Osteocyte (in vitro differentiated cells): ENCODE measurements at regions not wholly inside any gene's neighbourhood (a gene's known extent, or its start where the extent isn't known, plus 50 kb on each side); places are given as distances from the start of the nearest gene placed in this dataset.

ENCODE experiments used
- DNase-seq: peaks from one replicate; pipeline ENCODE4 v3.0.0; 2021; ENCODE audit warnings: mixed read lengths; ENCODE audit not compliant: unreplicated experiment; ENCODE audit errors: extremely low spot score
- H3K27ac Mint-ChIP-seq: one replicate; pipeline ENCODE4 v1.8.0; 2021; ENCODE audit warnings: mild to moderate bottlenecking, mixed read lengths; ENCODE audit not compliant: unreplicated experiment
- H3K27me3 Mint-ChIP-seq: one replicate; pipeline ENCODE4 v1.8.0; 2021; ENCODE audit warnings: mixed read lengths; ENCODE audit not compliant: unreplicated experiment
- H3K36me3 Mint-ChIP-seq: one replicate; pipeline ENCODE4 v1.8.0; 2021; ENCODE audit warnings: mixed read lengths; ENCODE audit not compliant: unreplicated experiment
- H3K4me1 Mint-ChIP-seq: one replicate; pipeline ENCODE4 v1.8.0; 2021; ENCODE audit warnings: mixed read lengths; ENCODE audit not compliant: unreplicated experiment
- H3K4me3 Mint-ChIP-seq: one replicate; pipeline ENCODE4 v1.8.0; 2021; ENCODE audit warnings: mild to moderate bottlenecking, moderate library complexity, mixed read lengths; ENCODE audit not compliant: unreplicated experiment
- H3K9me3 Mint-ChIP-seq: one replicate; pipeline ENCODE4 v1.8.0; 2021; ENCODE audit warnings: mixed read lengths; ENCODE audit not compliant: unreplicated experiment
- CTCF ChIP-seq: fragments of 200-600 bp; sonication (generic); IDR thresholded peaks from 2 replicates; pipeline ENCODE4 v1.5.0; 2021; ENCODE audit warnings: antibody characterized with exemption, mild to moderate bottlenecking, moderate library complexity

DNA sequence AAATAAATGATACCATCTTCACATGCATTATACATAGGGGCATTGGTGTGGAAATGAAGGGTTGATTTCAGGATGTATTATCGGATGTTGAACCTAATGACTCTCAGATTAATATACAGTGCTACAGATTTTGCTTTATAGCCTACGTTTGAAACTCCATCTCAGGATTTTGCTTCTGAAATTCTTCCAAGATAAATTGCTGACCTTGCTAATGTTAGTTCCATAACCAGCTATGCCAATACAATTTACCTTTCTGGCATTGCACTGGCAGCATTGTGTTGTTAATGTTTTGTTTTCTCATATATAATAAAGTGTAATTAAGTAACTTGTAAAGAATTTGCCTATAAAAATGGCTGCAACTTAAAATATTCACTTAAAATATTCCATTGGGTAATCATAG lies 350.1 kb downstream of the CHRM3 start:
- Mint-ChIP-seq H3K9me3 (no peaks in the 10 kb centered on the region), H3K36me3 (no peaks in the 10 kb centered on the region), H3K27me3 (peaks cover 8% of the 10 kb centered on the region), H3K27ac (no peak overlapping the region), H3K4me3 (no peak overlapping the region), H3K4me1 (no peaks in the 10 kb centered on the region)
- DNase-seq, result no peak
- no peak for TF ChIP-seq CTCF

GRCh38 chr1:239739375-239739774 lies 352.3 kb upstream of the FMN2 start:
- Mint-ChIP-seq H3K27ac (no peak overlapping the region), H3K4me3 (no peak overlapping the region), H3K27me3 (peaks cover 2% of the 10 kb centered on the region), H3K36me3 (no peaks in the 10 kb centered on the region), H3K9me3 (no peaks in the 10 kb centered on the region), H3K4me1 (no peaks in the 10 kb centered on the region)
- DNase-seq, result no peak
- TF ChIP-seq CTCF, result no peak

GRCh38 chr1:239739919-239740318 lies 351.8 kb upstream of the FMN2 start:
- H3K4me3 Mint-ChIP-seq, result no peak overlapping the region
- H3K36me3 Mint-ChIP-seq, result no peaks in the 10 kb centered on the region
- no peak overlapping the region for H3K27ac Mint-ChIP-seq
- no peaks in the 10 kb centered on the region for H3K9me3 Mint-ChIP-seq
- H3K27me3 Mint-ChIP-seq, result peaks cover 2% of the 10 kb centered on the region
- H3K4me1 Mint-ChIP-seq, result no peaks in the 10 kb centered on the region
- no peak for DNase-seq
- no peak for TF ChIP-seq CTCF

DNA sequence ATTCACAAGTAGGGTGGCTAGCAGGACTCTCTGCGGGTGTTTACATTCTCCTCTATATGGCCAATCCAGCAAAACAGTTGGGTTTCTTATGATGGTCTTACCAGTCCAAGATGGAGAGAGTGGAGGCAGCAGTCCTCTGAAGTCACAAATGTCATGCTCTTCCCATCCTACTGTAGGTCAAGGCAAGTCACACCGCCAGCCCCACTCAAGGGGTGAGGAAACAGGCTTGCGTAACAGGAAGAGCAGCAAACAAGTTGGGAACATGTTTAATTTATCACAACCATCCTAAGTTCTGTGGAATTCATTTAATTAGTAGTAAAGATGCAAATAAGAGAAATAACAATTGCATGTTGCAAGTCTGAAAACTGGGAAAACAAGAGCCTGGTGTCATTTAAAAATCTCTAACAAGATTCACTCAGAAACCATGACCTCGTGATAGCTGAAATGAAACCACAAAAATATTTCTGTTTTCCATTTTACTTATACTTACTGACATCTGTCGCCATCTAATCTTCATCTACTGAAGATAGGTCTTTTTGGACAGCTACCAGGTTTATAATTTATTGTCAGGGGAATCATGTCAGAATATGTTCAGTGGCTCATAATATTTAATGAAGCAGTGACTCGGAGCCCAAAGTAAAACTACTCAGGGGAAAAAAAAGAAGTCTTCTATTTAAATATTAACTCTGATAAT lies 349.1 kb upstream of the FMN2 start:
- Mint-ChIP-seq H3K27me3 (peaks cover 2% of the 10 kb centered on the region), H3K9me3 (no peaks in the 10 kb centered on the region)

DNA sequence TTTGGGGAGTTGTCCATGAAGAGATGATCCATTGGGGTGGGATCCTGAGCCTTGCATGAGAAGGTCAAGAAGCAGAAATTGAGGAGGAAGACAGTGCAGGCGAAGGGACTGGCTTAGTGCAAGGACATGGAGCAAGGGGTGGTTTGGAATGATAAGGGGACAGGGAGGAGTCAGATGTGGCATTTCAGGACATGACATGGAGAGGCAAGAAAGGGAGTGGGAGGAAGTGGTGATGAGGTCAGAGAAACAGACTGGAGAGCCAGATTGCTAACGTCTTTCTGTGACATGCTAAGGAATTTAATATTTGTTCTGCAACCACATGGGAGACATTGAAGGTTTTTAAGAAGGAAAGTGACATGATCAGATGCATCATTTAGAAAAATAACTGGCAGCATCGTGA lies 346.8 kb upstream of the FMN2 start:
- Mint-ChIP-seq H3K36me3 (no peaks in the 10 kb centered on the region), H3K9me3 (no peaks in the 10 kb centered on the region), H3K27ac (no peak overlapping the region), H3K27me3 (peaks cover 3% of the 10 kb centered on the region), H3K4me1 (no peaks in the 10 kb centered on the region), H3K4me3 (no peak overlapping the region)
- no peak for TF ChIP-seq CTCF
- DNase-seq, result no peak

More for the DNA sequence above, 349.1 kb upstream of the FMN2 start:
- Mint-ChIP-seq H3K4me1 (no peaks in the 10 kb centered on the region), H3K27ac (no peak overlapping the region), H3K36me3 (no peaks in the 10 kb centered on the region), H3K4me3 (no peak overlapping the region)
- no peak for TF ChIP-seq CTCF
- no peak for DNase-seq
